ENCODE measurements at regions not wholly inside any gene's neighbourhood (a gene's known extent, or its start where the extent isn't known, plus 50 kb on each side); places are given as distances from the start of the nearest gene placed in this dataset.

DNA sequence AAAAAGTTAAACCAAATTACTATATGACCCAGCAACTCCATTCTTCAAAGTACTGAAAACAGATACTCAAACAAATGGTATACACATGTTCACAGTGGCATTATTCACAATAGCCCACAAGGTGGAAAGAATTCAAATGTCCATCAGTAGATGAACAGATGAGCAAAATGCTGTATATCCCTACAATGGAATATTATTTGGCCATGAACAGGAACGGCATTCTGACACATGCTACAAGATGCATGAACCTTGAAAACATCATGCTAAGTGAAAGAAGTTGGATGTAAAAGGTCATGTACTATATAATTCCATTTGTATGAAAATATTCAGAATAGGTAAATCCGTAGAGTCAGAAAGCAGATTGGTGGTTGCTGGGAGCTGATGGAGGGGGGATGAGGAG lies 73.5 kb upstream of the XYLT1 start:
- no peaks in the 10 kb centered on the region for H3K4me1 ChIP-seq
- no peak for DNase-seq (ENCODE audit: low spot score in 2 of 2)
- intact Hi-C loops (cut with DNase I), result no loop called here
- TF ChIP-seq, protein P1, sequence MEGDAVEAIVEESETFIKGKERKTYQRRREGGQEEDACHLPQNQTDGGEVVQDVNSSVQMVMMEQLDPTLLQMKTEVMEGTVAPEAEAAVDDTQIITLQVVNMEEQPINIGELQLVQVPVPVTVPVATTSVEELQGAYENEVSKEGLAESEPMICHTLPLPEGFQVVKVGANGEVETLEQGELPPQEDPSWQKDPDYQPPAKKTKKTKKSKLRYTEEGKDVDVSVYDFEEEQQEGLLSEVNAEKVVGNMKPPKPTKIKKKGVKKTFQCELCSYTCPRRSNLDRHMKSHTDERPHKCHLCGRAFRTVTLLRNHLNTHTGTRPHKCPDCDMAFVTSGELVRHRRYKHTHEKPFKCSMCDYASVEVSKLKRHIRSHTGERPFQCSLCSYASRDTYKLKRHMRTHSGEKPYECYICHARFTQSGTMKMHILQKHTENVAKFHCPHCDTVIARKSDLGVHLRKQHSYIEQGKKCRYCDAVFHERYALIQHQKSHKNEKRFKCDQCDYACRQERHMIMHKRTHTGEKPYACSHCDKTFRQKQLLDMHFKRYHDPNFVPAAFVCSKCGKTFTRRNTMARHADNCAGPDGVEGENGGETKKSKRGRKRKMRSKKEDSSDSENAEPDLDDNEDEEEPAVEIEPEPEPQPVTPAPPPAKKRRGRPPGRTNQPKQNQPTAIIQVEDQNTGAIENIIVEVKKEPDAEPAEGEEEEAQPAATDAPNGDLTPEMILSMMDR (IDR thresholded peaks at IDR 0.05), result no peak
- H3K27me3 ChIP-seq, result no peaks in the 10 kb centered on the region
- no peak overlapping the region for H3K4me3 ChIP-seq
- no peaks in the 10 kb centered on the region for H3K9me3 ChIP-seq
- H3K36me3 ChIP-seq, result no peaks in the 10 kb centered on the region
- no peak overlapping the region for H3K27ac ChIP-seq

DNA sequence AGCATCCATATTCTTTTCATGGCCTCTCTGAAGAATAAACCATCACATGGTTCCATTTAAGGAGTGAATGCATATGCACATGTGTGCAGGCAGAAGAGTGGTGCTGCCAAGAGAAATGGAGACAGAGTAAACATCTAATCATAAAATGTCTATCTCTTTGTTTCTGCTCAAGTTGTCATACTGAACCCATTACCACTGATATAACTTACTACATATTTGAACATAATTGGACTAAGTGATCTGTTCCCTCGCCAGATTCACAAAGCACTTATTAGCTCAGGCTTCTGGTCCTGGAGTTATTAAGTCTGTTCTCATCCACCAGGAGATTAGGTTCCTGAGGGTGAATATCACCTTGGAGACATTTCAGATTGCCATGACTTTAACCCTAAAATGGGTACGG lies 72.3 kb upstream of the XYLT1 start:
- Histone ChIP-seq H3K27me3 (no peaks in the 10 kb centered on the region), H3K27ac (no peak overlapping the region), H3K9me3 (no peaks in the 10 kb centered on the region), H3K4me1 (no peaks in the 10 kb centered on the region), H3K4me3 (no peak overlapping the region), H3K36me3 (no peaks in the 10 kb centered on the region)
- intact Hi-C loops (cut with DNase I), result no loop called here
- DNase-seq (ENCODE audit: low spot score in 2 of 2), result no peak
- TF ChIP-seq, protein P1 (IDR thresholded peaks at IDR 0.05), result no peak

DNA sequence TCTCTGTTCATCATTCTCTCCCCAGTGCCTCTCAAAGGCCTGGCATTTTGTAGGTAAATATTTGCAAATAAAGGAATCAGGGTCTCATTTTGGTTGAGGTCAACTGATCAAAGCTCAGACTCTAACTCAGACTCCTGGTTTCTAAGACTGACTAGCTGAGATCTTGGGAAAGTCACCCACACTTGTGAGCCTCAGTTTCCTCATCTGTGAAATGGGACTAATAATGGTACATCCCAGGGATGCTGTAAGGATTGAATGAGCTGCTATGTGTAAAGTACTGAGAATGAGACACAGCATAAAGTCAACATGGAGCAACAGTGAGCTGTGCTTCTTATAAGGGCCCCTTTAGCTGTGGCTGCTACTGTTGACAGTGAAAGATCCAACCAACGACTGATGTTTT lies 70.6 kb upstream of the XYLT1 start:
- no peaks in the 10 kb centered on the region for H3K36me3 ChIP-seq
- TF ChIP-seq, protein P1 (IDR thresholded peaks at IDR 0.05), result no peak
- no peak overlapping the region for H3K27ac ChIP-seq
- H3K9me3 ChIP-seq, result no peaks in the 10 kb centered on the region
- no peaks in the 10 kb centered on the region for H3K27me3 ChIP-seq
- H3K4me1 ChIP-seq, result no peaks in the 10 kb centered on the region
- intact Hi-C loops (cut with DNase I), result no loop called here
- no peak overlapping the region for H3K4me3 ChIP-seq
- DNase-seq (ENCODE audit: low spot score in 2 of 2), result no peak

DNA sequence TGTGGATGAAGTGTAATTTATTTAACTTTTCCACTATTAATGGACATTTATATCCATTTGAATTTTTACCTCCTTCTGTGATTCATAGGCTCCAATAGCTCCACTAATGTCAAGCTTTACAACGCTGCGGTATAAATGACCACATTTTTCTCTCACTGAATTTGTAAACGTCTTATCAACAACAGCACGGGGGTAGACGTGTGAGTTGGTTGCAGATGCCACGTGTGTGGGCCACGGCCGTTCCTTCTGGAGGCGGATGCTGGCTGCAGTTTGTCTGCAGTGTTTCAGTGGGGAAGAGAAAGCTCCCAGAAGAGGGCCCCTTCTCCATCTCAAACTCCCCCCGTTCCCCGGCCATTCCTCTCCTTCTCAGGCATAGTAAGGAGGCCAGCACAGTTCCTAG lies 68.2 kb upstream of the XYLT1 start:
- Histone ChIP-seq H3K4me3 (no peak overlapping the region), H3K27ac (no peak overlapping the region), H3K9me3 (no peaks in the 10 kb centered on the region), H3K36me3 (no peaks in the 10 kb centered on the region), H3K27me3 (no peaks in the 10 kb centered on the region), H3K4me1 (no peaks in the 10 kb centered on the region)
- TF ChIP-seq, protein P1 (IDR thresholded peaks at IDR 0.05), result no peak
- DNase-seq (ENCODE audit: low spot score in 2 of 2), result no peak
- intact Hi-C loops (cut with DNase I), result no loop called here

DNA sequence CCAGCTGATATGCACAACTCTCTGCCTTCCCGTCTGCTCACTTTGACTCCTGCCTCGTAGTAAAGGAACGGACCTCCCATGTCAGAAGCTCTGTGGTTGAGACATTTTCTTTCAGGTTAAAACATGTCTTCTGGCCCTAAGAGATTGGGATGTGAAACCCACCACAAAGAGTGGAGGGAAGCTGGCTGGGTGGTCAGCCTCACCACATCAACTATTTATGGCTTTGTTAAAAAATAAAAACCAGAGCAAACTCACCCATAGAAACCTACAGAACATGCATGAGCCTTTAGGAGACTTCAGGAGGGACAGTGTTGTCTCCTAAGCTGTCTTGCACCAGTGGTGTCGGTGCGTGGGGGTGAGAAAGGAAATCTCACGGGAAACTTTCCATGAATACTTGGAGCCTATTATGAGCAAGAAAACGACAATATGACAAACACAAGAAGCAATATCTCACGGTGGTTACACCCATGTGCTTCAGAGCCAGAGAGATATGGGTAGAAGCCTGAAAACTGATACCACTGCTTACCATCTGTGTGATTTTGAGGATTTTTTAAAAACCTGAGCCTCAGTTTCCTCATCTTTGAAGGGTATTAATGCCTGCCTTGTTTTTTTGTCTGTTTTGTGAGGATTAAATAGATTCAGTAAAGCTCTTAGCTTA lies 61.7 kb upstream of the XYLT1 start:
- H3K27ac ChIP-seq, result no peak overlapping the region
- H3K27me3 ChIP-seq, result no peaks in the 10 kb centered on the region
- H3K36me3 ChIP-seq, result no peaks in the 10 kb centered on the region
- TF ChIP-seq, protein P1 (IDR thresholded peaks at IDR 0.05), result no peak
- no peak overlapping the region for H3K4me3 ChIP-seq
- H3K9me3 ChIP-seq, result no peaks in the 10 kb centered on the region
- no peaks in the 10 kb centered on the region for H3K4me1 ChIP-seq
- intact Hi-C loops (cut with DNase I), result no loop called here
- DNase-seq (ENCODE audit: low spot score in 2 of 2), result no peak
